CD14-positive monocyte (primary cell): ENCODE measurements at regions not wholly inside any gene's neighbourhood (a gene's known extent, or its start where the extent isn't known, plus 50 kb on each side); places are given as distances from the start of the nearest gene placed in this dataset.

ENCODE experiments used
- DNase-seq, 3 donors: peaks; one replicate each; pipeline ENCODE4 v3.0.0-alpha.2; 2011 to 2022
- H2AFZ ChIP-seq: 2 replicates; pipeline ENCODE4 v1.6.0; 2012; ENCODE audit warnings: mild to moderate bottlenecking, low read depth, low read length, inconsistent platforms; ENCODE audit not compliant: insufficient read depth, poor library complexity, severe bottlenecking
- H3K27ac ChIP-seq, 2 donors: 1 replicate in 1 of 2; 2 replicates in 1 of 2; pipeline ENCODE4 v1.5.1; 2012 to 2013; ENCODE audit warnings: low read length in 2 of 2, control low read depth in 1 of 2, inconsistent platforms in 1 of 2, low read depth in 1 of 2, mild to moderate bottlenecking in 1 of 2
- H3K27me3 ChIP-seq, 2 donors: one replicate each; pipeline versions ENCODE4 v1.6.0 to v1.6.1; 2011 to 2013; ENCODE audit warnings: low read length in 2 of 2; ENCODE audit not compliant: control insufficient read depth in 2 of 2, insufficient read depth in 2 of 2
- H3K36me3 ChIP-seq, 2 donors: replicated peaks in 1 of 2; 1 replicate in 1 of 2; 2 replicates in 1 of 2; pipeline versions ENCODE4 v1.5.1 to v1.6.1; 2012 to 2013; ENCODE audit warnings: low read length in 2 of 2, control low read depth in 1 of 2, inconsistent platforms in 1 of 2, mild to moderate bottlenecking in 1 of 2; ENCODE audit not compliant: insufficient read depth in 2 of 2, control insufficient read depth in 1 of 2
- H3K4me1 ChIP-seq, 2 donors: 1 replicate in 1 of 2; 2 replicates in 1 of 2; pipeline versions ENCODE4 v1.5.1 to v1.6.1; 2012 to 2013; ENCODE audit warnings: low read length in 2 of 2, control low read depth in 1 of 2, inconsistent platforms in 1 of 2, mild to moderate bottlenecking in 1 of 2, moderate library complexity in 1 of 2; ENCODE audit not compliant: insufficient read depth in 2 of 2, control insufficient read depth in 1 of 2
- H3K4me2 ChIP-seq: replicated peaks from 2 replicates; pipeline ENCODE3; 2012; ENCODE audit warnings: low read length, moderate library complexity, mild to moderate bottlenecking; ENCODE audit not compliant: poor library complexity, severe bottlenecking; ENCODE audit errors: extremely low read depth
- H3K4me3 ChIP-seq, 3 experiments: fragments of 200-600 bp in 1 of 3; sonication (generic) in 1 of 3; replicated peaks in 1 of 3; 1 replicate in 2 of 3; 2 replicates in 1 of 3; pipeline ENCODE4 v1.5.1; 2011 to 2013; ENCODE audit warnings: low read length in 3 of 3, mild to moderate bottlenecking in 3 of 3, control low read depth in 2 of 3, low read depth in 2 of 3, inconsistent platforms in 1 of 3, moderate library complexity in 1 of 3
- H3K79me2 ChIP-seq: 2 replicates; pipeline ENCODE4 v1.6.0; 2012; ENCODE audit warnings: mild to moderate bottlenecking, control low read depth, inconsistent platforms, low read length, moderate library complexity; ENCODE audit not compliant: insufficient read depth
- H3K9ac ChIP-seq: 2 replicates; pipeline ENCODE4 v1.6.0; 2017; ENCODE audit warnings: low read length, mild to moderate bottlenecking; ENCODE audit not compliant: insufficient read depth, poor library complexity, severe bottlenecking
- H3K9me3 ChIP-seq, 2 donors: replicated peaks in 1 of 2; 1 replicate in 1 of 2; 2 replicates in 1 of 2; pipeline versions ENCODE4 v1.5.1 to v1.6.1; 2012 to 2013; ENCODE audit warnings: low read length in 2 of 2, control low read depth in 1 of 2; ENCODE audit not compliant: control insufficient read depth in 1 of 2, insufficient read depth in 1 of 2
- H4K20me1 ChIP-seq: 2 replicates; pipeline ENCODE4 v1.6.0; 2012; ENCODE audit warnings: mild to moderate bottlenecking, low read length, control low read depth, moderate library complexity; ENCODE audit not compliant: insufficient read depth
- H3K27ac Mint-ChIP-seq, 7 donors: one replicate each; pipeline ENCODE4 v1.8.0; 2020; ENCODE audit warnings: mild to moderate bottlenecking in 7 of 7, mixed read lengths in 7 of 7, moderate library complexity in 6 of 7, inconsistent platforms in 2 of 7
- H3K27me3 Mint-ChIP-seq, 3 donors: one replicate each; pipeline ENCODE4 v1.8.0; 2021 to 2022; ENCODE audit warnings: low read depth in 3 of 3, mild to moderate bottlenecking in 3 of 3, mixed read lengths in 3 of 3, moderate library complexity in 3 of 3, inconsistent platforms in 1 of 3
- H3K36me3 Mint-ChIP-seq, 2 donors: one replicate each; pipeline ENCODE4 v1.8.0; 2020; ENCODE audit warnings: mixed read lengths in 2 of 2, inconsistent platforms in 1 of 2, mild to moderate bottlenecking in 1 of 2
- H3K4me1 Mint-ChIP-seq: one replicate; pipeline ENCODE4 v1.8.0; 2020; ENCODE audit warnings: mild to moderate bottlenecking, mixed read lengths
- H3K4me3 Mint-ChIP-seq, 2 donors: one replicate each; pipeline ENCODE4 v1.8.0; 2020; ENCODE audit warnings: mild to moderate bottlenecking in 2 of 2, mixed read lengths in 2 of 2, moderate library complexity in 1 of 2
- H3K9me3 Mint-ChIP-seq, 7 donors: one replicate each; pipeline ENCODE4 v1.8.0; 2020 to 2022; ENCODE audit warnings: mixed read lengths in 7 of 7, mild to moderate bottlenecking in 6 of 7, moderate library complexity in 6 of 7, inconsistent platforms in 2 of 7
- CTCF ChIP-seq: fragments of 200-600 bp; IDR thresholded peaks from one replicate; pipeline ENCODE4 v1.8.0; 2022; ENCODE audit warnings: antibody characterized with exemption, mild to moderate bottlenecking
- WGBS: methylation state at CpG from one replicate; pipeline ENCODE4 v1.1.5; 2013; ENCODE audit warnings: missing lambda C conversion rate; ENCODE audit not compliant: insufficient coverage; 5-methylcytosine and 5-hydroxymethylcytosine counted together
- intact Hi-C, 2 donors: fragments of 100-400 bp; cut with micrococcal nuclease; formaldehyde crosslinking; loops; one replicate each; pipeline versions ENCODE4 v1.15.0 to v1.15.1; 2023

- Histone ChIP-seq H3K4me1 (peaks cover 15 to 16% of the 10 kb centered on the region in 2 donors), H3K9me3 (no peaks in the 10 kb centered on the region), H3K4me2 (no peak overlapping the region), H3K27ac (no peak overlapping the region), H4K20me1 (no peaks in the 10 kb centered on the region), H3K4me3 (no peak overlapping the region), H2AFZ (peak overlapping the region; percentile 31), H3K79me2 (no peaks in the 10 kb centered on the region), H3K27me3 (no peaks in the 10 kb centered on the region), H3K9ac (no peak overlapping the region), H3K36me3 (no peaks in the 10 kb centered on the region)
- DNase-seq, result no peak
- Mint-ChIP-seq H3K4me1 (peaks cover 15% of the 10 kb centered on the region), H3K4me3 (no peak overlapping the region), H3K27ac (peak overlapping the region in 1 of 7 donors; percentile 38), H3K36me3 (no peaks in the 10 kb centered on the region), H3K27me3 (peaks cover 0 to 4% (median 0%) of the 10 kb centered on the region in 3 donors), H3K9me3 (peaks cover 0 to 5% (median 0%) of the 10 kb centered on the region in 7 donors)
- no peak for TF ChIP-seq CTCF
- 92% methylated on average over 2 of the region's 2 CpGs for WGBS
- intact Hi-C loops, result no loop called here
These were observed 89.6 kb upstream of the RAP2B start for GRCh38 chr3:153072382-153072781.

GRCh38 chr3:153072856-153073255 is 89.2 kb upstream of the RAP2B start:
- H3K4me1 ChIP-seq, result peaks cover 15 to 16% of the 10 kb centered on the region in 2 donors
- no peak overlapping the region for H3K9ac ChIP-seq
- no peak for DNase-seq
- Mint-ChIP-seq H3K27ac (peak overlapping the region in 1 of 7 donors; percentile 10), H3K36me3 (no peaks in the 10 kb centered on the region), H3K4me3 (no peak overlapping the region), H3K27me3 (peaks cover 0 to 4% (median 0%) of the 10 kb centered on the region in 3 donors), H3K4me1 (peaks cover 15% of the 10 kb centered on the region), H3K9me3 (peaks cover 0 to 5% (median 0%) of the 10 kb centered on the region in 7 donors)
- no peak overlapping the region for H3K27ac ChIP-seq
- WGBS, result no CpG with 5 or more reads among the region's 5 CpGs
- H2AFZ ChIP-seq, result peak overlapping the region; percentile 31
- H3K79me2 ChIP-seq, result no peaks in the 10 kb centered on the region
- intact Hi-C loops, result no loop called here
- no peaks in the 10 kb centered on the region for H4K20me1 ChIP-seq
- no peaks in the 10 kb centered on the region for H3K9me3 ChIP-seq
- H3K4me3 ChIP-seq, result no peak overlapping the region
- H3K4me2 ChIP-seq, result no peak overlapping the region
- H3K27me3 ChIP-seq, result no peaks in the 10 kb centered on the region
- no peaks in the 10 kb centered on the region for H3K36me3 ChIP-seq
- no peak for TF ChIP-seq CTCF
